Urothelium cell line (cell line): ENCODE measurements at regions not wholly inside any gene's neighbourhood (a gene's known extent, or its start where the extent isn't known, plus 50 kb on each side); places are given as distances from the start of the nearest gene placed in this dataset.

Experiments
- DNase-seq: peaks from one replicate; pipeline ENCODE4 v3.0.0; 2011; ENCODE audit warnings: low spot score, mixed read lengths
- FAIRE-seq: peaks from 2 replicates; lab custom pipeline; 2011; peaks lifted over from hg19 to GRCh38; lab: Jason Lieb, UNC

DNA sequence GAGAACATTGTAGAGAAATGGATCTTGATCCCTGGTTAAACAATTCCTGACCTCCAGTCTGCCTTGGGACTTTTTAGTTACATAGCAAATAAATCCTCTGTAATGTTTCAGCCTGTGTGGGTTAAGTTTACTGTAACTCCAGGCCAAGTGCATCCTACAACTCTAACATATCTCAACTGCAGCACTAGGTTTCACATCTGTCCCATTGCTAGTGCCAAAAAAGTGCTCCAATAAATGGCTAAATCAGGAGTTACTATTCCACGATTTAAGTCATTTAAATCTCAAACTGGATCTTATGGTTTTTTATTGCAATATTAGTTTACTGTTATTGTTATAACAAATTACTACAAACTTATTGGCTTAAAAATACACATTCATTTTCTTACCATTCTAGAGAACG, 479.6 kb downstream of the GPAM start:
- no peak for FAIRE-seq

DNA sequence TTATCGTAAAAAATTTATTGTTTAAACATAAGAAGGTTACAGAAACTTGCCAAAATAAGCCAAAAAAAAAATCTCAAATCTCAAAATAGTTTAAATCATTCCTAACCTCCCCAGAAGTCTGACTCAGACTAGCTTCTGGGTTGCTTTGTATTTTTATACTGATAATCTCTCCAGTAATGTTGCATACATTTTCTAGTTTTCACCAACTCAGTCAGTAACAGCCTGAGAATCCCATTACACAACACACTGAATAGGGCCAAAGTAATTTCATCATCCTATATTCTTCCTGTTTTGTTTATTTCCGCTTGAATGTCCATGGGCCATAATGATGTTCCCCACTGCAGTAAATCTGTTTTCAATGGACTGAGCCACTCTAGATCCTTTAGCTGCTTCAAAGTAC, 478.5 kb downstream of the GPAM start:
- FAIRE-seq (no peak), DNase-seq (no peak)

More for the DNA sequence above, 479.6 kb downstream of the GPAM start:
- DNase-seq, result no peak

DNA sequence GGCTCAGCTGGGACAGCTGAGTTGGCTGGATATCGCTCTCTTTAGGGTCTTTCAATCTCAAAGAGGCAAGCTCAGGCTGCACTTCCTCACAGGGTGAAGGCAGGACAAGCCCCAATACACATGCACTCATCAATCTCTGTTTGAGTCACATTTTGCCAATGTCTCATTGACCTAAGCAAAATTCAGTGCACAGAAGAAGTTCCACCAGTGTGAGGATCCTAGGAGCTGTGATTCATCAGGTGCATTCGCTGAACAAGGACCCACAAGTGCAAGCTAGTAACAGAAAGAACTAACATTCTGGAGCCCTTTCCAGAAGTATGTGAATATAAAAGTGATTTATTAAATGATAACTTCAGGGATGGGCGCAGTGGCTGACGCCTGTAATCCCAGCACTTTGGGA, 477.2 kb downstream of the GPAM start:
- DNase-seq, result no peak
- FAIRE-seq, result no peak

DNA sequence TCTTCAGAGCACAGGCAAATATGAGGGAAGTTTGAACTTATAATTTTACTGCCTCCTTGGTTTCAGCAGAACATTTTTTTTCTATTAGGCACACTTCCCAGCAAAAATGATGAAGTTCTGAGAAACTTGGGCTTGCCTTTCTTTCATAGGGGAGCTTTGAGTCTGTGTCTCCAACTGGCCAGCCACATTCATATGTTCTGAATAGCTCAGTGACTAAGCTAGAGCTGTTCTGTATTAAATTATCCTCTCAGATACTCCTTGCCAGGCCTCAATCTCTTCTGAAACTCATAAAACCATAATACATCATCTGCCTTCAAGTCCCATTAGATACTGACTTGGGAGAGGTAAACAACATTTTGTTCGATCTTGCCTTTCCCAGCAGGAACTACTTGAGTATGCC, 476.5 kb downstream of the GPAM start:
- DNase-seq (no peak), FAIRE-seq (no peak)

DNA sequence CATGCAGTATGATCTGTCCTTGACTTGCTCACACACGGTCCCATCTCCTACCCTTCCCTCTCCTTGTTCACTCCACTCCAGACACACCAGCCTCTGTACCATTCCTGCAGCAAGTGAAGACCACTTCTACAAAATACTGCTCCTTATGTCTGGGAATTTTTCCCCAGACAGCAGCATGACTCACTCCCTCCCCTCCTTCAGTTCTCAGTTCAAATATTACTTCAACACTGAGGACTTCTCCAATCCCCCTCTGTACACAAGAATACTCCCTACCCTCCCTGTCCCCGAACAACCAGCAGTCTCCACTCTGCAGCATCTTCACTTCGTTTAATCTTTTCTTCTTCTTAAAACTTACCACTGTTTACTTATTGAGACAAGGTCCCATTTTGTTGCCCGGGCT, 474.0 kb downstream of the GPAM start:
- no peak for FAIRE-seq
- no peak for DNase-seq

DNA sequence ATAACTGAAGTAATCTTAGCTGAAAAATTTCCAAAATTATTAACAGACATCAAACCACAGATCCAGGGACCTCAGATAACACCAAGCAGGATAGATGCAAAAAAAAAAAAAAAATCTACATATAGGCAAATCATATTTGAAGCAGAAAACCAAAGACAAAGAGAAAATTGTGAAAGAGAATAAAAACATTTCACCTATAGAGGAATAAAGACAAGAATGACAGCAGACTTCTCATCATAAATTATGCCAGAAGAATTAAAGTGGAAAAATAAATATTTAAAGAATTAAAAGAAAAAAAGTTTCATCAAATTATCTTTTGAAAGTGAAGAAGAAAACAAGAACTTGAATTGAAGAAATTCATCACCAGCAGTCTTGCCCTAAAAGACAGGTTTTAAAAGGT, 467.5 kb downstream of the GPAM start:
- DNase-seq (no peak), FAIRE-seq (no peak)

DNA sequence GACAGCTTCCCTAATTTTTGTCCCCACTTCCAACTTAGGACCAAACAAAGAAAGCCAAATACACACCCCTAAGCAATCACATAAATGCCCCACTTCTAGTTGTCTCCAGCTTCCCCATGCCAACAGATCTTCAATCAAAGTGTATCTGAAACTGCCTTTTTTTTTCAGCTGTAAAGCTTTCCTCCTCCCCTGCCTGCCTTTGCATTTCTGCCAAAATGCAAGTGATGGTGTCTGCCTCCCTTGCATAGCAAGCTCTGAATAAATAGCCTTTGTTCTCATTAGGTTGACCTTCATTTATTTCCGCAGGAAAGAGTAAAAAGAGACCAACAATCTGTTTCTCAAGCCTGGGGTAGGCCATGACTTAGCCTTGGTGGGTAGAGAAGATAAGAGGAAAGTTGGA, 459.4 kb downstream of the GPAM start:
- FAIRE-seq, result no peak

DNA sequence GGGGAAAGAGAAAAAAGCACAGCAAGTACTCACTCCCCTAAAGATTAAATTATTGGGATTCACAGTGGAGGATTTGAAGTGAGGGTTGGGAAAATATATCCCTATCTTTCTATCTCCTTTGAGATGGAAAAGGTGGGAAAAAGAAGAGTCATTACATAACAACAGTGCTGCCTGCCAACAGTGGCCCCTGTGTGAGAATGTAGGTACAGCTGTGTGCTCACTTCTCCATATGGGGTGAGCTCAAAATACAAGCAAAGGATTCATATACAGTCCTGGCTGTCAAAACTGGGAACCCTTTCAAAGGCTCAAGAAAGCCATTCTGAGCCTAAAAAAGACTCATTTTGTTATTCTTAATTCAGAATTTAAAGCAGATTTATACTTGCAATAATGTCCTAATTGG, 458.5 kb downstream of the GPAM start:
- no peak for DNase-seq

More for the DNA sequence above, 459.4 kb downstream of the GPAM start:
- no peak for DNase-seq

DNA sequence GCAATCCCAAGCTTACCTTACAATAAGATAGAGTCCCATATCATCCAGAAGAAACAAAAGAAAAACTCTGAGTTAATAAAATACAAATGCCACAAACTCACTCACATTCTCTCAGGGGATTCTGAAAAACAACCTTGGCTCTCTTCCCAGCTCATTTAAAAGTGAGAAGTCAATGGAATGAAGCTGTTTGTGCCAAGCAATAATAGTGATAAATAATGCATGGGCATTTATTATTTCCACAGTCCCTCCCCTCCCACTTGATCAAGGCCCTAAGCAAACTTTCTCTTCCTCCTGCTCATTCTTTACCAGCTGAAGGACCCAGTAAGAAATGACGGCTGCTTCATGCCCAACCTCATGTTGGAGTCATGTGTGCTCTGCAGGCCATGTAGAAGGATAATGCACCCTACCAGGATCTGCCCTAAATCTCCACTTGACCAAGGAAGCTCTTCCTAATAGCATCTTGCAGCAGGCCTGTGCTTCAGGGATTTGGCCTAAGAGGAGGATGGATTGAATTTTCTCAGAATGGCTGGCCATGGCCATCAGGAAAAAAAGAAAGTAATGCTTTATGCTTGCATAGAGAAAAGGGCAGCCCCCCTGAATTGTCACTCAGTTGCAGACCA, 451.3 kb downstream of the GPAM start:
- DNase-seq (no peak), FAIRE-seq (no peak)

More for the DNA sequence above, 458.5 kb downstream of the GPAM start:
- FAIRE-seq, result no peak

DNA sequence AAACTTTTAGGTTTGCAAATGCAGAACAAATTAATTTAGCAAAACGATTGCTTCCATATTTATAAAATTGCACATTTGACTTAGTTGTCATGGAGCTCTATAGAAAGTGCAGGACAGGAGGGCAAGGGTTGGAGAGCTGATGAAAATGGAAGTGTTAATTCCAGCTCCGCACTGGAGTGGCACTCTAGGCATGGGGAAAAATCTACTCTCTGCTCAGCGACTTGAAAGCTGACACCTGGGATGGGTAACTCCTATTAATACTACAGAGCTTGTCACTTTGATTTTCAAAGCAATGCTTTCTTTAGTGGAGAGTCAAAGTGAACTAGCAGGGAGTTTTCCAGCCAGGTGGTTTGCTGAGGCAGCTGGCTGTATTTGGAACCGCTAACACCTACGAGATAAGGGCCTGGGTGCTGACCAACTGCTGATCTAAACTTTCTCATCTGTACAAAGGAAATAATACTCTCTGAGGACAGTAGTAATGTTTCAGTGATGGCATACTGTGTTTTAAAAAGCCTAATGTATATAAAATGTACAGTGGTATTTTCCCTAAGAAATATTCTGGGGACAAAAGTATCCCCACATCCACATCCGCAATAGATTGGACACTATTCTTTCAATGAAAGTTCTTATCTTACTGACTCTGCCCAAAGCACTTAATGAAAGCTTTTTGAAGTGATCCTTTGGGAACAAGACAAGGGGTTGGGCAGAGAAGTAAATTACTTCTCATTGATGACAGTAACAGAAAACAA, 444.3 kb downstream of the GPAM start:
- DNase-seq (no peak), FAIRE-seq (no peak)

DNA sequence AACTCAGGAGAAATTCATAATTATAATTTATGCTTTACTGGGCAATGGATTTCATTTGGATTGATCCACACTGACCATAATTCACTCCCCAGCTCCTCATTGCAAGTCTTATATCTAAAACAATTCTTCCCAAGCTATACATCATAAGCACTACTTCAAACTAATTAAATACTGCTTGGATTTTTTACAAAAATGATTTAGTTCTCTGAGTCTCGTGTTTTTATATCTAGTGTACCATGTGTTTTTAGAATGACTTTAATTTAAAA, 443.8 kb downstream of the GPAM start:
- FAIRE-seq, result no peak
- no peak for DNase-seq

DNA sequence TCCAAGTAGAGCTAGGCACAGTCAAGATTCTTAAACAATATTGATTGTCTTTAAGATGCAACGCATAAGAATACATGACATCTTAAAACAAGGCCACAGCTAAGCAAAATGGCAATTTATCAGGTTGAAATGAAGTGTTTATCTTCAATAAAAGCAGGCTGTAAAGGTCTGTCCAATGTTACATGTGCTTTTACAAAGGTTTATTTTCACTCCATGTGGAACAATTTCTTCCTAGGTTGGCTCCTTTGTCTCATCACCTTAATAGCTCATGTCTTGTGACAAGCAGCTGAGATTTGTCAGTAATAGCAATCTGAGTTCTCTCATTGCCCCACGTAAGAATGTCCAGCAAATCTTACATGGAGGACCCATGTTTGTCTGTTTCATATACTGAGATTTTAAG, 437.6 kb downstream of the GPAM start:
- DNase-seq (no peak), FAIRE-seq (no peak)

DNA sequence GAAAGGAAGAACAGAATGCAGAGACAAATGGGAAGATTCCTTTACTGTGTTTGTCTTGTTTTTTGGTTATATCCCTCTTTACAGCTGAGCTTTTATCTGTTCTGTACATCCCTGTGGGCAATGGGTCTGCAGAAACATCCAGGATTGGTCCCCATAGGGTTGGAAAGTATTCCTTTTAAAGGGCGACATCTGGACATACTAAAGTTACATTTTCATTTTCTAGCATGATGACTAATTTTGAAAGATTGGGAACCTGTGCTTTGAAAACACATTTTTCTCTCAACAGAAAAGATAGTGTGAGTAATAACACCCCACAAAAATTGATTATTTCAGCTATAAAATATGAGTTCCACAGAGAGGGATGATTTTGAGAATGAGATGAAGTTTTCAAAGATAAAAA, 435.8 kb downstream of the GPAM start:
- no peak for FAIRE-seq

DNA sequence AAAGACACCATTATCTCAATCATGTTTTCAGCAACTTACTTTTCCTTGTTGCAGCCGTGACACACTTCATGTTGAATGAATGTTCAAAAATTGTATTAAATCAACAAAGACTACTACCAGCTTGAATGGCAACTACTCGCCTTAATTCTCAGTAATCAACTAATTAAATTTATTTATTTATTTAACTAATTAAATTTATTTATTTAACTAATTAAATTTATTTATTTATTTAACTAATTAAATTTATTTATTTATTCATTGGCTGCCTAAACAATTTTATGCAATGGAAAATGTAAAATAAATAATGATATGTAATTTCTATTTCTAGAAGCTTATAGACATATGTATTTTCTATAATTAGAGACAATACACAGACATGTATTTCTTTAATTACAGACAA, 435.4 kb downstream of the GPAM start:
- no peak for DNase-seq
- no peak for FAIRE-seq

More for the DNA sequence above, 435.8 kb downstream of the GPAM start:
- no peak for DNase-seq

DNA sequence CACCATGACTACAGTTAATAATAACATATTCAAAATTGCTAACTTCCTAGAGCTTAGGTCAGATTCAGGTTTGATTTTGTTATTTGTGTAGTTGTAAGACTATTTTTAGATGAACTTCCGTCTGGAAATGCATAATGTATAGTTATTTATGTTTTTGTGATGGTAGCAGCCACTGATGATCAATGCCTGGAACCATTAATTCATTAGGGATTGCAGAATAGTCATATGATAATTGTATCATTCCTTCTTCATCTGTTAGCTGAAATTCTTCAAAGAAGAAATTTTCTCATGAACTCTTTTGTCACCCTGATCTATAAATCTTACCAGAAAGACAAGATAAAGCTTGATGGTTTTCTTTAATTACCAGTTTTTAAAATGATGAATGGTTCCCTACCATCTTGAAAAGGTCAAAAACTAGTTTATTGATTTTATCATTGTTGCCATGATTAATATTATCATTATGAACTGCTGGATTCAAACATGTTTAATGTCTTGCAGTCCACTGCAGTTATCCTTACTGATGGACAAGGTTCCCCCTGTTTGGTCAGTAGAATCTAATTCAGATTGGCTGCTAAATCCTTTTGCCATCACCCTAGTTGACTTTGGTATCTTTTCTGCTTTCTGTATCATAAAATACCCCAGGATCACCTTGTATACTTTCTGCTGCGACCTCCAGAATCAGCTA, 433.3 kb downstream of the GPAM start:
- no peak for FAIRE-seq
- no peak for DNase-seq

DNA sequence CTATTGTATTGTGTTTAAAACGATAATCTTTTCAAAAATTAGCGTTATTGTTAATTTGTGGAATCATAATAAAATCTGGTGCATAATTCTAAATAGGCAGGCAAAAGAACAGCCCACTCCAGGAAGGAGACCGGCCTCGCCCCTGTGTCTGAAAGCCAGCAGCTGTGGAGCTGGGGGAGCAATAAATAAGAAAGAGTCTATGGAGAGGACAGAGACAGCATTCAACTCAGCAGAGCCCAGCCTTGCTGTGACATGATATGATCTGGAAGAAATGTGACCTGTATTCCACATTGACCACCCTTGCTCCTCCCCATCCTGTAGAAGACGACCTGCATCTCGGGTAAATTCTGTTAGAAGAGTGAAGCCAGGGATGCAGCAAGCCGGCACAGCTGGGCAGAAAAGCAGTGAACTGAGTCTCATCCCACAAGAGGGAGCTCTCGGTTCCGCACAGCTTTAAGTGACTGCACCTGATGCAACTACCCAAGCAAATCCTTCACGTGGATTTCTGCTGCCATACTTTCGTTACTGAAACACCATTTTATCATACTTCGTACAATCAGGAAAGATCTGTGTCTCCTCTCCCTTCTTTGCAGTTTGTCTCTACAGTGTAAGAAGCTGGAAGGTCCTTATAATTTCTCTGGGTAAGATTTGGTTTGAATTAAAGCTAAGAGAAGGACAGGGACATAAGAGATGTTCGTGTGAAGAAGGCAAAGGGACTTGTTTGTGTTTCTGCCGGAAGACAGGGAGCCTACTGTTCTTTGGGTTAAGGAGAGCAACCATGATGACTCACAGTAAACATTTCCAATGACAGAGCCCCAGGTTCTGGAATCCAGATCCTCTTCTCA, 427.1 kb downstream of the GPAM start:
- FAIRE-seq (no peak), DNase-seq (peak; percentile 64)

DNA sequence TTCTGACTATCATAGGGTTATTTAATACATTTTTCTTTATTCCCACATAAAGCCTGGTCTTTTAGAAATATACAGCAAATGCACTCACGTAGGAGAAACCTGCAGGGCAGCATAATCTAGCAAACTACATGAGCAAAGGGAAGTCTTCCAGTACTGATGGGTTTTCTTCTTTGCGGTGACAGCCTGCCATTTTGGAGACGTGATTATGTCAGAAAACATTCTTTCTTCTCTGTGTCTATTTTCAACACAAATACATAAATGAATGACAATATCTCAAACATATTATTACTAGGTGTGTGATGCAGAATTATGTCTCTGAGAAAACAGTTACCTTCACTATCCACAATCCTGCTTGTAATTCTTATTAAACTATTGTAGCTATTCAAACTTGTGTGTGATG, 425.0 kb downstream of the GPAM start:
- FAIRE-seq (no peak), DNase-seq (no peak)

DNA sequence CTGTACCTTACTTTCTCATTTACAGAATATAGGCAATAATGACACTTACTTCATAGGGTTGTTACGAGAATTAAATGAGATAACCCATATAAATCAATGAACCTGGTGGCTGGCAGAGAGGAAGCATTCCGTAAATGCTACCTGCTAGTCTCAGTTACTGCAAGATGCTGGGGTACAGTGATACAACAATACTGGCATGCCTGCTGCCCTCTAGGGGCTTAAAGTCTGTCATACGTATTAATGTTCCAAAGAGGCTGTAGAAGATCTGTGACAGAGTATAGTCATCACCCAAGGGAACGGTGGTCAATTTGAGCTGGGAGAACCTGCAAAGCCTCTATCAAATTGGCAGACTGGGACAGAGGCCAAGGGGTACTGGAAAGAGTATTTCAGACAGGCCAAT, 421.5 kb downstream of the GPAM start:
- DNase-seq, result no peak
- no peak for FAIRE-seq

DNA sequence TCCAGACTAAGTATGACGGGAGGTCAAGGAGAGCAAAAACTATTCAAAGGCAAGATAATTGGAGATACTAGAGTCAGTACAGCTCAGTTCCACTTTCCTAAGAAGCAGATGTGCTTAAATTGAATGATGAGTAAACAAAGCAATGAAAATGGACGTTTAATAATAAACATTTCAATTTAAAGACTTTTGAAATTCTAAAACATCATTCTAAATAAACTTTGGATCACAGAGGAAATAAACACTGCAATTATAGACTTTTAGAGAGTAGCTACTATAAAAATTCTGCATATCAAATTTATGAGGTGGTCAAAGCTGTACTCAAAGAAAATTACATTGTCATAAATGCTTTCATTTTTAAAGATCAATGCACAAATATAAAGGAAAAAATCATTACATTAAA, 418.3 kb downstream of the GPAM start:
- FAIRE-seq, result no peak
- no peak for DNase-seq

DNA sequence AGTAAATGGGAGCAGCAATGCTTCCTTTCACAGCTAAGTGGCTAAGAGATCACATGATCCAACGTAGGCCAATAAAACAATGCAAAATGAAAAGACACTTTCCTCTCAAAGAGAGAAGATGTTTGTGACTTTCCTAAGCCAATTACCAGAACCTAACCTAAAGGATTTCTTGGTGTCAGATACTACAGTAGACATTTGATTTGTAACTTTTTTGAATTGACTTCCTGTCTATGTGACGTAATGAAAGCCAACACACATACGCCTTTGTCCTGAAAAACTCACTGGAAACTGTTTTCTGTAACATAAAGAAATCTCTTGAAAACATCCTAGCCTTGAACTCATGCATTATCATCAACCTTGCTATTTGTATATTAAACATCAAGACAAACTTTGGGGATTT, 417.1 kb downstream of the GPAM start:
- DNase-seq (no peak), FAIRE-seq (no peak)

DNA sequence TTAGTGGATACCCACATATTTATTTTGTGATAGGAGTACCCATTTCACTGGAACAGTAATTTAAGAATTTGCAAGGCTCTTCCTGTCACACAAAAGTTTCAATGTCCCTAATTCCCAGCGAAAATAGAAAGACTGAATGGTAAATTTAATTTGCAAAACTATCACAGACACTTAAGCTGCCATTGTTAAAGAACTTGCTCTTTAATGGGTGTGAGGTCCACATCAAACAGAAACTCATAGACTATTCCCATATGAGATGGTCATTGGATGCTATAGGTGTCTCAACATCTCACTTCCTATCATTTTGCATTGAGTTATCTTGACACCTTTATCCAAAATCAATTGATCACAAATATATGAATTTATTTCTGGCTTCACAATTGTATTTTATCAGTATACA, 415.9 kb downstream of the GPAM start:
- DNase-seq (no peak), FAIRE-seq (no peak)

DNA sequence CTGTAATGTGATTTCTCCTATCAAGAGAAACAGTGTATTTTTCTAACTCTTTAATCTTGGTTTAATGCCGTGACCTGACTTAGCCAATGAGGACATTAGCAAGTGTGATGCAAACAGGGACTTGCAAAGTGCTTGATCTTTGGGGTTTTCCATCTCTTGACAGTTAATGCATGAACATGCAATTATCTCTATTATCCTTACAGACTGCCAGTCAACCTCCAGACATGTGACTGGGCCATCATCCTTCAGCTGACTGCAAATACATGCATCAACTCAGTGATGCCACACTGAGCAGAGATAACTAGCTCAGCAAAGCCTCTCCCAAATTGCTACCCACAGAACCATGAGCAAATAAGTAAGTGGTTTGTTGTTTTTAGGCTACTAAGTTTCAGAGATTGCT, 409.6 kb downstream of the GPAM start:
- DNase-seq (no peak), FAIRE-seq (no peak)
